ENCODE measurements at regions not wholly inside any gene's neighbourhood (a gene's known extent, or its start where the extent isn't known, plus 50 kb on each side); places are given as distances from the start of the nearest gene placed in this dataset.

DNA sequence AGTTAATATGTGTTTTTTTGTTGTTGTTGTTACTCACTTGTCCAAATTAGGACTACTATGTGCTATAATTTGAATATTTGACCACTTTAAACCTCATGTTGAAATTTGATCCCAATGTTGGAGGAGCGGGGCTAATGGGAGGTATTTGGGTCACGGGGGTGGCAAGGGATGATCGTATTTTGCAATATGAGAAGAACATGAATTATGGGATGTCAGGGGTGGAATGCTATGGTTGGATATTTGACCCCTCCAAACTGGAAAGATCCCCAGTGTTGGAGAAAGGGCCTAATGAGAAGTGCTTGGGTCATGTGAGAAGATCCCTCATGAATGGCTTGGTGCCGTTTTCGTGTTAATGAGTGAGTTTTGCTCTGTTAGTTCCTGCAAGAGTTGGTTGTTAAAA lies 119.8 kb downstream of the NUDT12 start:
- TF ChIP-seq, protein P1, sequence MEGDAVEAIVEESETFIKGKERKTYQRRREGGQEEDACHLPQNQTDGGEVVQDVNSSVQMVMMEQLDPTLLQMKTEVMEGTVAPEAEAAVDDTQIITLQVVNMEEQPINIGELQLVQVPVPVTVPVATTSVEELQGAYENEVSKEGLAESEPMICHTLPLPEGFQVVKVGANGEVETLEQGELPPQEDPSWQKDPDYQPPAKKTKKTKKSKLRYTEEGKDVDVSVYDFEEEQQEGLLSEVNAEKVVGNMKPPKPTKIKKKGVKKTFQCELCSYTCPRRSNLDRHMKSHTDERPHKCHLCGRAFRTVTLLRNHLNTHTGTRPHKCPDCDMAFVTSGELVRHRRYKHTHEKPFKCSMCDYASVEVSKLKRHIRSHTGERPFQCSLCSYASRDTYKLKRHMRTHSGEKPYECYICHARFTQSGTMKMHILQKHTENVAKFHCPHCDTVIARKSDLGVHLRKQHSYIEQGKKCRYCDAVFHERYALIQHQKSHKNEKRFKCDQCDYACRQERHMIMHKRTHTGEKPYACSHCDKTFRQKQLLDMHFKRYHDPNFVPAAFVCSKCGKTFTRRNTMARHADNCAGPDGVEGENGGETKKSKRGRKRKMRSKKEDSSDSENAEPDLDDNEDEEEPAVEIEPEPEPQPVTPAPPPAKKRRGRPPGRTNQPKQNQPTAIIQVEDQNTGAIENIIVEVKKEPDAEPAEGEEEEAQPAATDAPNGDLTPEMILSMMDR (IDR thresholded peaks at IDR 0.05) = no peak
- no peak for TF ChIP-seq EZH2 (IDR thresholded peaks at IDR 0.05; ENCODE audit: borderline replicate concordance, insufficient read depth, low read depth, low read length, poor library complexity, severe bottlenecking)
